A549 (cell line): ENCODE measurements at regions not wholly inside any gene's neighbourhood (a gene's known extent, or its start where the extent isn't known, plus 50 kb on each side); places are given as distances from the start of the nearest gene placed in this dataset.

Experiments
- ATAC-seq, 2 experiments: fragments of 200-7000 bp in 1 of 2; fragments of >200 bp in 1 of 2; cut with Nextera tagmentation in 1 of 2; cut with Tn5 transposase in 1 of 2; 3 replicates each; pipeline versions ENCODE4 v1.8.0 to v1.9.1; 2018 to 2020; ENCODE audit warnings: mild to moderate bottlenecking in 1 of 2, moderate library complexity in 1 of 2
- CTCF ChIA-PET: fragments of 300-600 bp; sonication (Branson Sonifier 250); formaldehyde crosslinking; extraction: SDS; loops from one replicate; lab custom pipeline; 2021; ENCODE audit warnings: antibody characterized with exemption, inconsistent platforms; lab: Yijun Ruan, JAX
- POLR2A ChIA-PET: fragments of 350-600 bp; formaldehyde crosslinking; extraction: SDS; loops from one replicate; lab custom pipeline; 2021; ENCODE audit warnings: antibody characterized with exemption, inconsistent platforms; lab: Yijun Ruan, JAX
- DNase-seq, 2 experiments: peaks; one replicate each; pipeline versions ENCODE4 v3.0.0 to v3.0.0-alpha.2; 2011 to 2016; ENCODE audit warnings: low read depth in 1 of 2, low spot score in 1 of 2
- FAIRE-seq: peaks from 2 replicates; lab custom pipeline; 2011; peaks lifted over from hg19 to GRCh38; lab: Jason Lieb, UNC
- H3K27ac ChIP-seq, 2 experiments: fragments of >200 bp; sonication (Bioruptor Twin); formaldehyde crosslinking; 3 replicates each; pipeline ENCODE4 v1.5.1; 2016 to 2017
- H3K4me1 ChIP-seq: fragments of >200 bp; sonication (Bioruptor Twin); formaldehyde crosslinking; 3 replicates; pipeline ENCODE4 v1.6.1; 2016
- H3K4me2 ChIP-seq: fragments of >200 bp; sonication (Bioruptor Twin); formaldehyde crosslinking; 3 replicates; pipeline ENCODE4 v1.6.1; 2016
- H3K4me3 ChIP-seq: fragments of >200 bp; sonication (Bioruptor Twin); formaldehyde crosslinking; 3 replicates; pipeline ENCODE4 v1.5.1; 2016
- H3K9me3 ChIP-seq: fragments of >200 bp; sonication (Bioruptor Twin); formaldehyde crosslinking; 3 replicates; pipeline ENCODE4 v1.6.1; 2016
- BHLHE40 ChIP-seq: IDR thresholded peaks from 2 replicates; pipeline ENCODE4 v1.6.1; 2012; ENCODE audit warnings: low read depth, low read length, inconsistent platforms
- CBX2 ChIP-seq: fragments of 200-600 bp; sonication (generic); IDR thresholded peaks from 2 replicates; pipeline ENCODE4 v1.6.1; 2016; ENCODE audit warnings: low read depth, mild to moderate bottlenecking, borderline replicate concordance
- EHF ChIP-seq: fragments of 250-450 bp; sonication (Bioruptor Pico); IDR thresholded peaks from 2 replicates; pipeline ENCODE4 v1.5.0; 2020; ENCODE audit warnings: mild to moderate bottlenecking
- EP300 ChIP-seq, 2 experiments: fragments of >200 bp; sonication (Bioruptor Twin); formaldehyde crosslinking; IDR thresholded peaks; 2 replicates in 1 of 2; 3 replicates in 1 of 2; pipeline ENCODE4 v1.6.1; 2016 to 2017
- FOSB ChIP-seq: fragments of 250-450 bp; sonication (Bioruptor Pico); IDR thresholded peaks from 2 replicates; pipeline ENCODE4 v1.5.0; 2020; ENCODE audit warnings: mild to moderate bottlenecking, moderate library complexity
- HOXA7 ChIP-seq: fragments of 250-450 bp; sonication (Bioruptor Pico); IDR thresholded peaks from 2 replicates; pipeline ENCODE4 v1.5.0; 2020; ENCODE audit warnings: mild to moderate bottlenecking, moderate library complexity
- HOXB5 ChIP-seq: fragments of 250-450 bp; sonication (Bioruptor Pico); IDR thresholded peaks from 2 replicates; pipeline ENCODE4 v1.5.0; 2020; ENCODE audit warnings: mild to moderate bottlenecking, moderate library complexity
- JUN ChIP-seq, 2 experiments: fragments of >200 bp; sonication (Bioruptor Twin); formaldehyde crosslinking; IDR thresholded peaks; 2 replicates in 1 of 2; 3 replicates in 1 of 2; pipeline ENCODE4 v1.6.1; 2016 to 2017
- KDM1A ChIP-seq: fragments of 200-600 bp; sonication (generic); IDR thresholded peaks from 2 replicates; pipeline ENCODE4 v1.6.1; 2016; ENCODE audit warnings: low read depth, mild to moderate bottlenecking
- KDM5A ChIP-seq: fragments of 200-600 bp; sonication (generic); IDR thresholded peaks from 2 replicates; pipeline ENCODE4 v1.6.1; 2016; ENCODE audit warnings: antibody characterized with exemption, mild to moderate bottlenecking
- MAZ ChIP-seq: fragments of 150-350 bp; IDR thresholded peaks from 2 replicates; pipeline ENCODE4 v1.6.1; 2014; ENCODE audit warnings: antibody characterized with exemption, low read depth, low read length, borderline replicate concordance
- MYC ChIP-seq: IDR thresholded peaks from 2 replicates; pipeline ENCODE4 v1.6.1; 2012; ENCODE audit warnings: mild to moderate bottlenecking, inconsistent platforms, low read length, improper control_type of control experiment, borderline replicate concordance
- POLR2AphosphoS2 ChIP-seq: conservative IDR thresholded peaks from 2 replicates; pipeline ENCODE4 v1.6.1; 2012; ENCODE audit warnings: low read length, improper control_type of control experiment, inconsistent platforms
- RARB ChIP-seq: fragments of 250-450 bp; sonication (Bioruptor Pico); IDR thresholded peaks from 2 replicates; pipeline ENCODE4 v1.8.0; 2021; ENCODE audit warnings: mild to moderate bottlenecking, moderate library complexity
- SMC3 ChIP-seq: fragments of >200 bp; sonication (Bioruptor Twin); formaldehyde crosslinking; IDR thresholded peaks from 3 replicates; pipeline ENCODE4 v1.6.1; 2018; ENCODE audit warnings: inconsistent platforms
- SREBF2 ChIP-seq: fragments of 450-650 bp; IDR thresholded peaks from 2 replicates; pipeline ENCODE4 v1.6.1; 2014; ENCODE audit warnings: mild to moderate bottlenecking, moderate library complexity
- TFCP2L1 ChIP-seq: fragments of 250-450 bp; sonication (Bioruptor Pico); IDR thresholded peaks from 2 replicates; pipeline ENCODE4 v1.5.0; 2021; ENCODE audit warnings: mild to moderate bottlenecking
- ZSCAN20 ChIP-seq: fragments of 250-450 bp; sonication (Bioruptor Pico); IDR thresholded peaks from 2 replicates; pipeline ENCODE4 v1.8.0; 2022; ENCODE audit warnings: mild to moderate bottlenecking, moderate library complexity
- WGBS: methylation state at CpG from one replicate; pipeline ENCODE4 v1.1.6; 2017; ENCODE audit errors: missing lambda C conversion rate; 5-methylcytosine and 5-hydroxymethylcytosine counted together
- TF ChIP-seq, protein P1 (sequence below): fragments of >200 bp; sonication (Bioruptor Twin); formaldehyde crosslinking; IDR thresholded peaks from 3 replicates; pipeline ENCODE4 v1.5.1; 2016
- TF ChIP-seq, protein P2 (sequence below): fragments of >200 bp; sonication (Bioruptor Twin); formaldehyde crosslinking; IDR thresholded peaks from 3 replicates; pipeline ENCODE4 v1.6.1; 2016
- TF ChIP-seq, protein P3 (sequence below): fragments of 150-350 bp; IDR thresholded peaks from 2 replicates; pipeline ENCODE4 v1.6.1; 2014; ENCODE audit warnings: low read depth, mild to moderate bottlenecking, low read length

DNA sequence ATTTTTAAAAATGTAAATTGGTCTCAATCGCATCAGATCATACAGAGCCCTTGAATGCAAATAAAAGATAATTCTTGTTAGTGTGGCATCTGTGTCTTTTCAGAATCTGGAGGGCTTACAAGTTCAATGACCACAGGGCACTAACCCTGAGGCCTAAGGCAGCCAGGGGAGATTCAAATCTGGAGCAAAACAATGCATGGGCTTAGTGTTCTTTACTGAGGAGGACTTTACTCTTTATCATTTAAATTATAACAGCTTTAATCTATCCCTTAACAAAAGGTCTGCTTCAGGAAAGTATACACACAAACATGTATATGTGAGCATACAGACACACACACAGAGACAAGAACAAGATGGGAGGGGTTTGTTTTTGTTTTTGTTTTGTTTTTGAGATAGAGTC lies 51.0 kb upstream of the NSUN7 start:
- no peak for DNase-seq
- ChIA-PET CTCF (interaction anchor here (0.6 to 0.7 kb wide), 3 partner anchors 9 to 1313 kb away, joined by 3 to 4 read pairs (median 3); no protein-coding TSS in a partner anchor), POLR2A (no interaction called here)
- H3K4me1 ChIP-seq: no peaks in the 10 kb centered on the region
- no peaks in the 10 kb centered on the region for H3K9me3 ChIP-seq
- FAIRE-seq: no peak
- no peak for ATAC-seq
- no peak overlapping the region for H3K4me2 ChIP-seq
- TF ChIP-seq MYC (no peak), KDM1A (no peak), RARB (CRISPR knock-in tag) (no peak)
- TF ChIP-seq, protein P1, sequence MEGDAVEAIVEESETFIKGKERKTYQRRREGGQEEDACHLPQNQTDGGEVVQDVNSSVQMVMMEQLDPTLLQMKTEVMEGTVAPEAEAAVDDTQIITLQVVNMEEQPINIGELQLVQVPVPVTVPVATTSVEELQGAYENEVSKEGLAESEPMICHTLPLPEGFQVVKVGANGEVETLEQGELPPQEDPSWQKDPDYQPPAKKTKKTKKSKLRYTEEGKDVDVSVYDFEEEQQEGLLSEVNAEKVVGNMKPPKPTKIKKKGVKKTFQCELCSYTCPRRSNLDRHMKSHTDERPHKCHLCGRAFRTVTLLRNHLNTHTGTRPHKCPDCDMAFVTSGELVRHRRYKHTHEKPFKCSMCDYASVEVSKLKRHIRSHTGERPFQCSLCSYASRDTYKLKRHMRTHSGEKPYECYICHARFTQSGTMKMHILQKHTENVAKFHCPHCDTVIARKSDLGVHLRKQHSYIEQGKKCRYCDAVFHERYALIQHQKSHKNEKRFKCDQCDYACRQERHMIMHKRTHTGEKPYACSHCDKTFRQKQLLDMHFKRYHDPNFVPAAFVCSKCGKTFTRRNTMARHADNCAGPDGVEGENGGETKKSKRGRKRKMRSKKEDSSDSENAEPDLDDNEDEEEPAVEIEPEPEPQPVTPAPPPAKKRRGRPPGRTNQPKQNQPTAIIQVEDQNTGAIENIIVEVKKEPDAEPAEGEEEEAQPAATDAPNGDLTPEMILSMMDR: no peak
- H3K4me3 ChIP-seq: no peak overlapping the region
- H3K27ac ChIP-seq: no peak overlapping the region
- 67% methylated on average over 1 of the region's 1 CpG for WGBS

DNA sequence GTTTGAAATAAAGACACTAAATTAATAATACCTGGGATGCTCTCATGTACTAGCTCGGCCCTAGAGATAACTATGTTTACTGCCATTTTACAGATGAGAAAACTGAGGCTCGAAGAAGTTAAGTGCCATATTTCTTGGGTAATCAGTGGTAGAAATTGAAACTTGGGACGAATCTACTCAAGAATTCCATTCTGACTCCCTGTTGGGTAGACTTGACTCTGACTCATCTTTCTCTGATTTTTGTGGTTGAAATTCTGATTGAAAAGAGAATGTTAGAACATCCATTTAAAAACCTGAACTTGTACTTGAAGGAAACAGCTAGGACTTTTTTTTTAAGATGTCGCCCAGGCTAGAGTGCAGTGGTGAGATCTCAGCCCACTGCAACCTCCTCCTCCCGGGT lies 50.1 kb upstream of the NSUN7 start:
- peaks cover 6% of the 10 kb centered on the region; the same call in 1 of the 3 replicates for H3K4me1 ChIP-seq
- H3K4me3 ChIP-seq: no peak overlapping the region
- no peak for TF ChIP-seq POLR2AphosphoS2
- no peak for TF ChIP-seq KDM5A
- no peak for TF ChIP-seq HOXA7 (CRISPR knock-in tag)
- no peak for TF ChIP-seq HOXB5 (CRISPR knock-in tag)
- no peak for TF ChIP-seq FOSB (CRISPR knock-in tag)
- TF ChIP-seq EP300 (IDR thresholded peaks at IDR 0.05): no peak
- TF ChIP-seq SREBF2: no peak
- TF ChIP-seq TFCP2L1 (CRISPR knock-in tag): no peak
- no peak for TF ChIP-seq JUN (IDR thresholded peaks at IDR 0.05)
- no peak for TF ChIP-seq ZSCAN20 (CRISPR knock-in tag)
- TF ChIP-seq MAZ: no peak
- TF ChIP-seq BHLHE40: no peak
- no peak for TF ChIP-seq KDM1A
- TF ChIP-seq, protein P2, sequence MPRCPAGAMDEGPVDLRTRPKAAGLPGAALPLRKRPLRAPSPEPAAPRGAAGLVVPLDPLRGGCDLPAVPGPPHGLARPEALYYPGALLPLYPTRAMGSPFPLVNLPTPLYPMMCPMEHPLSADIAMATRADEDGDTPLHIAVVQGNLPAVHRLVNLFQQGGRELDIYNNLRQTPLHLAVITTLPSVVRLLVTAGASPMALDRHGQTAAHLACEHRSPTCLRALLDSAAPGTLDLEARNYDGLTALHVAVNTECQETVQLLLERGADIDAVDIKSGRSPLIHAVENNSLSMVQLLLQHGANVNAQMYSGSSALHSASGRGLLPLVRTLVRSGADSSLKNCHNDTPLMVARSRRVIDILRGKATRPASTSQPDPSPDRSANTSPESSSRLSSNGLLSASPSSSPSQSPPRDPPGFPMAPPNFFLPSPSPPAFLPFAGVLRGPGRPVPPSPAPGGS: no peak
- no peak for TF ChIP-seq EHF
- TF ChIP-seq, protein P3, sequence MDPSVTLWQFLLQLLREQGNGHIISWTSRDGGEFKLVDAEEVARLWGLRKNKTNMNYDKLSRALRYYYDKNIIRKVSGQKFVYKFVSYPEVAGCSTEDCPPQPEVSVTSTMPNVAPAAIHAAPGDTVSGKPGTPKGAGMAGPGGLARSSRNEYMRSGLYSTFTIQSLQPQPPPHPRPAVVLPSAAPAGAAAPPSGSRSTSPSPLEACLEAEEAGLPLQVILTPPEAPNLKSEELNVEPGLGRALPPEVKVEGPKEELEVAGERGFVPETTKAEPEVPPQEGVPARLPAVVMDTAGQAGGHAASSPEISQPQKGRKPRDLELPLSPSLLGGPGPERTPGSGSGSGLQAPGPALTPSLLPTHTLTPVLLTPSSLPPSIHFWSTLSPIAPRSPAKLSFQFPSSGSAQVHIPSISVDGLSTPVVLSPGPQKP: no peak
- no peak for TF ChIP-seq SMC3
- TF ChIP-seq CBX2: no peak
- TF ChIP-seq, all 56 proteins: peak for 0
- H3K27ac ChIP-seq: no peak overlapping the region
- ChIA-PET POLR2A (interaction anchor here (1.4 kb wide), 1 partner anchor 27 kb away, joined by 4 read pairs; no protein-coding TSS in a partner anchor), CTCF (interaction anchor here (0.7 kb wide), 1 partner anchor 10 kb away, joined by 3 read pairs; no protein-coding TSS in a partner anchor)
- H3K9me3 ChIP-seq: no peaks in the 10 kb centered on the region
- 81% methylated on average over 5 of the region's 5 CpGs for WGBS
- FAIRE-seq: no peak
- ATAC-seq: no peak
- no peak for DNase-seq
- no peak overlapping the region for H3K4me2 ChIP-seq
